ENCODE measurements at regions not wholly inside any gene's neighbourhood (a gene's known extent, or its start where the extent isn't known, plus 50 kb on each side); places are given as distances from the start of the nearest gene placed in this dataset.

- no peak for TF ChIP-seq SIN3A (IDR thresholded peaks at IDR 0.05; ENCODE audit: borderline replicate concordance, insufficient read depth, low read length)
- TF ChIP-seq POLR2AphosphoS5 (IDR thresholded peaks at IDR 0.05; ENCODE audit: low read depth, low read length) = no peak
- no peak for TF ChIP-seq REST (IDR thresholded peaks at IDR 0.05; ENCODE audit: insufficient read depth in 1 of 2, low read depth in 2 of 2, low read length in 2 of 2)
Measured at GRCh38 chr10:80964179-80964578, 426.5 kb downstream of the SH2D4B start.

- TF ChIP-seq REST (IDR thresholded peaks at IDR 0.05; ENCODE audit: insufficient read depth in 1 of 2, low read depth in 2 of 2, low read length in 2 of 2) = no peak
- TF ChIP-seq FOXP2 (optimal IDR thresholded peaks at IDR 0.05; ENCODE audit: borderline replicate concordance, extremely low read depth, extremely low read length, insufficient read depth) = no peak
- no peak for TF ChIP-seq SIN3A (IDR thresholded peaks at IDR 0.05; ENCODE audit: borderline replicate concordance, insufficient read depth, low read length)
- TF ChIP-seq TAF1 (IDR thresholded peaks at IDR 0.05; ENCODE audit: borderline replicate concordance, insufficient read depth, low read length) = no peak
- no peak for TF ChIP-seq POLR2AphosphoS5 (IDR thresholded peaks at IDR 0.05; ENCODE audit: low read depth, low read length)
Measured at GRCh38 chr10:80964955-80965614, 427.4 kb downstream of the SH2D4B start.

DNA sequence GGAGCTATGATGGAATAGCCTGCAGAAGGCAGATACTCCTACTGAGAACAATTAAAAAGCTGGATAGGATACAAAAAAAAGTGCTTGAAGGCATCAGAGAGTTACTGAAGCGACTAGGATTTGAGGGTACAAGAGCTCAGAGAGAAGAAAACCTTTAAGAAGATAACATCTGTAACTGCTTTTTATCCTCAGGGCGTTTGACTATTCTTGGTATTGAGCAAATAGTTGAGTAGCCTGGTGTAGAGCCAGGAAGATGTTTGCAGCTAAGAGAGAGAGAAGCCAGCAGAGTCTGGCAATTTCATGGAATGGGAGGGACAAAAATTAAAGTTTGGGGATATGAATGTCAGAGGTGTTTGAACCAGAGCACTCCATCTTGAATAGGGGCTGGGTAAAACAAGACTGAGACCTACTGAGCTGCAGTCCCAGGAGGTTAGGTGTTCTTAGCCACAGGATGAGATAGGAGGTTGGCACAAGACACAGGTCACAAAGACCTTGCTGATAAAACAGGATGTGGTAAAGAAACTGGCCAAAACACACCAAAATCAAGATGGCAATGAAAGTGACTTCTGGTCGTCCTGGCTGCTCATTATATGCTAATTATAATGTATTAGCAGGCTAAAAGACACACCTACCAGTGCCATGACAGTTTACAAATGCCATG lies 428.8 kb downstream of the SH2D4B start:
- no peak for TF ChIP-seq REST (IDR thresholded peaks at IDR 0.05; ENCODE audit: insufficient read depth in 1 of 2, low read depth in 2 of 2, low read length in 2 of 2)
- TF ChIP-seq TAF1 (IDR thresholded peaks at IDR 0.05; ENCODE audit: borderline replicate concordance, insufficient read depth, low read length) = no peak
- no peak for TF ChIP-seq SIN3A (IDR thresholded peaks at IDR 0.05; ENCODE audit: borderline replicate concordance, insufficient read depth, low read length)
- TF ChIP-seq POLR2AphosphoS5 (IDR thresholded peaks at IDR 0.05; ENCODE audit: low read depth, low read length) = no peak
- TF ChIP-seq FOXP2 (optimal IDR thresholded peaks at IDR 0.05; ENCODE audit: borderline replicate concordance, extremely low read depth, extremely low read length, insufficient read depth) = no peak

GRCh38 chr10:80968903-80969302 lies 431.2 kb downstream of the SH2D4B start:
- TF ChIP-seq TAF1 (IDR thresholded peaks at IDR 0.05; ENCODE audit: borderline replicate concordance, insufficient read depth, low read length) = no peak
- no peak for TF ChIP-seq POLR2AphosphoS5 (IDR thresholded peaks at IDR 0.05; ENCODE audit: low read depth, low read length)
- TF ChIP-seq REST (IDR thresholded peaks at IDR 0.05; ENCODE audit: insufficient read depth in 1 of 2, low read depth in 2 of 2, low read length in 2 of 2) = no peak
- no peak for TF ChIP-seq FOXP2 (optimal IDR thresholded peaks at IDR 0.05; ENCODE audit: borderline replicate concordance, extremely low read depth, extremely low read length, insufficient read depth)
- TF ChIP-seq SIN3A (IDR thresholded peaks at IDR 0.05; ENCODE audit: borderline replicate concordance, insufficient read depth, low read length) = no peak

Data from PFSK-1 (cell line).